HCT116 (cell line): ENCODE measurements at regions not wholly inside any gene's neighbourhood (a gene's known extent, or its start where the extent isn't known, plus 50 kb on each side); places are given as distances from the start of the nearest gene placed in this dataset.

Experiments
- EZH2 ChIP-seq: fragments of 200-600 bp; sonication (generic); IDR thresholded peaks from 2 replicates; pipeline ENCODE4 v1.6.1; 2017; ENCODE audit warnings: antibody characterized with exemption, mixed run types
- EZH2phosphoT487 ChIP-seq: fragments of 200-600 bp; IDR thresholded peaks from 2 replicates; pipeline ENCODE4 v1.6.1; 2018; ENCODE audit warnings: antibody characterized with exemption, borderline replicate concordance
- FOSL1 ChIP-seq: IDR thresholded peaks from 2 replicates; pipeline ENCODE4 v1.6.1; 2012; ENCODE audit warnings: low read depth
- POLR2A ChIP-seq: IDR thresholded peaks from 2 replicates; pipeline ENCODE4 v1.7.0; 2011; ENCODE audit warnings: borderline replicate concordance; ENCODE audit not compliant: insufficient read depth, insufficient read length; ENCODE audit errors: extremely low read depth
- POLR2AphosphoS5 ChIP-seq: IDR thresholded peaks from 2 replicates; pipeline ENCODE4 v1.6.1; 2011; ENCODE audit warnings: mild to moderate bottlenecking, low read depth, low read length, moderate library complexity
- ZBTB33 ChIP-seq: IDR thresholded peaks from 2 replicates; pipeline ENCODE4 v1.6.1; 2011; ENCODE audit warnings: mild to moderate bottlenecking, low read length, moderate library complexity; ENCODE audit not compliant: insufficient replicate concordance; ENCODE audit errors: extremely low read depth
- TF ChIP-seq, protein P1 (sequence below), 3 experiments: fragments of 200-600 bp in 1 of 3; sonication (generic) in 1 of 3; IDR thresholded peaks in 2 of 3; conservative IDR thresholded peaks in 1 of 3; 2 replicates each; pipeline ENCODE4 v1.5.1; 2012 to 2017; ENCODE audit warnings: low read depth in 2 of 3, low read length in 2 of 3, antibody characterized with exemption in 1 of 3, borderline replicate concordance in 1 of 3, control low read depth in 1 of 3, mild to moderate bottlenecking in 1 of 3, mixed read lengths in 1 of 3, mixed run types in 1 of 3, moderate library complexity in 1 of 3; ENCODE audit not compliant: insufficient read depth in 1 of 3

GRCh38 chr5:91271999-91272398 is 111.1 kb downstream of the ARRDC3 start:
- TF ChIP-seq FOSL1 (no peak), EZH2phosphoT487 (no peak), POLR2A (no peak), POLR2AphosphoS5 (no peak), EZH2 (no peak), ZBTB33 (no peak)
- TF ChIP-seq, protein P1, sequence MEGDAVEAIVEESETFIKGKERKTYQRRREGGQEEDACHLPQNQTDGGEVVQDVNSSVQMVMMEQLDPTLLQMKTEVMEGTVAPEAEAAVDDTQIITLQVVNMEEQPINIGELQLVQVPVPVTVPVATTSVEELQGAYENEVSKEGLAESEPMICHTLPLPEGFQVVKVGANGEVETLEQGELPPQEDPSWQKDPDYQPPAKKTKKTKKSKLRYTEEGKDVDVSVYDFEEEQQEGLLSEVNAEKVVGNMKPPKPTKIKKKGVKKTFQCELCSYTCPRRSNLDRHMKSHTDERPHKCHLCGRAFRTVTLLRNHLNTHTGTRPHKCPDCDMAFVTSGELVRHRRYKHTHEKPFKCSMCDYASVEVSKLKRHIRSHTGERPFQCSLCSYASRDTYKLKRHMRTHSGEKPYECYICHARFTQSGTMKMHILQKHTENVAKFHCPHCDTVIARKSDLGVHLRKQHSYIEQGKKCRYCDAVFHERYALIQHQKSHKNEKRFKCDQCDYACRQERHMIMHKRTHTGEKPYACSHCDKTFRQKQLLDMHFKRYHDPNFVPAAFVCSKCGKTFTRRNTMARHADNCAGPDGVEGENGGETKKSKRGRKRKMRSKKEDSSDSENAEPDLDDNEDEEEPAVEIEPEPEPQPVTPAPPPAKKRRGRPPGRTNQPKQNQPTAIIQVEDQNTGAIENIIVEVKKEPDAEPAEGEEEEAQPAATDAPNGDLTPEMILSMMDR (IDR thresholded peaks at IDR 0.05 in 2 of 3, conservative IDR thresholded peaks at IDR 0.05 in 1 of 3; ENCODE audit: borderline replicate concordance in 1 of 3, insufficient read depth in 1 of 3, low read depth in 2 of 3, low read length in 2 of 3): no peak
